ENCODE measurements at regions not wholly inside any gene's neighbourhood (a gene's known extent, or its start where the extent isn't known, plus 50 kb on each side); places are given as distances from the start of the nearest gene placed in this dataset.

DNA sequence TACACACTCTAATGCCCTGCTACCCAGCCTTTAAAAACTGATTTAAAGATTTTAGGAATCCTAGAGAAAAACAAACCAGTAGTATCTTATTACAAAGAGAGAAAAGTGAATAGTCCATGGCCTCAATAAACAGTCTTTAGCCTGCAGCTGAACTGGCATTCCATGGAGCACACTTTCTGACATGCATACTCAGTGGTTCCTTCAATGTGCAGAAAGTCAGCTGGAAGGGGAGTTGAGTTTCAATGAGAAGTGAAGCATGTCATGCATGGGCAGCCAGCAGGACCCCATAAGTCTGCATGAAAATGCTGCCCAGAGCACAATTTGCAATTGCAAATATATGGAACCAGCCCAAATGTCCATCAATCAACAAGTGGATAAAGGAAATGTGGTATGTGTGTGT lies 273.7 kb downstream of the UQCRFS1 start:
- TF ChIP-seq POLR2A (IDR thresholded peaks at IDR 0.05) (no peak), POLR2AphosphoS5 (IDR thresholded peaks at IDR 0.05) (no peak), EP300 (IDR thresholded peaks at IDR 0.05) (no peak)
- TF ChIP-seq, protein P1, sequence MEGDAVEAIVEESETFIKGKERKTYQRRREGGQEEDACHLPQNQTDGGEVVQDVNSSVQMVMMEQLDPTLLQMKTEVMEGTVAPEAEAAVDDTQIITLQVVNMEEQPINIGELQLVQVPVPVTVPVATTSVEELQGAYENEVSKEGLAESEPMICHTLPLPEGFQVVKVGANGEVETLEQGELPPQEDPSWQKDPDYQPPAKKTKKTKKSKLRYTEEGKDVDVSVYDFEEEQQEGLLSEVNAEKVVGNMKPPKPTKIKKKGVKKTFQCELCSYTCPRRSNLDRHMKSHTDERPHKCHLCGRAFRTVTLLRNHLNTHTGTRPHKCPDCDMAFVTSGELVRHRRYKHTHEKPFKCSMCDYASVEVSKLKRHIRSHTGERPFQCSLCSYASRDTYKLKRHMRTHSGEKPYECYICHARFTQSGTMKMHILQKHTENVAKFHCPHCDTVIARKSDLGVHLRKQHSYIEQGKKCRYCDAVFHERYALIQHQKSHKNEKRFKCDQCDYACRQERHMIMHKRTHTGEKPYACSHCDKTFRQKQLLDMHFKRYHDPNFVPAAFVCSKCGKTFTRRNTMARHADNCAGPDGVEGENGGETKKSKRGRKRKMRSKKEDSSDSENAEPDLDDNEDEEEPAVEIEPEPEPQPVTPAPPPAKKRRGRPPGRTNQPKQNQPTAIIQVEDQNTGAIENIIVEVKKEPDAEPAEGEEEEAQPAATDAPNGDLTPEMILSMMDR (IDR thresholded peaks at IDR 0.05) = no peak

Data from sigmoid colon (tissue), 4 donors.